SK-N-SH (cell line): ENCODE measurements at regions not wholly inside any gene's neighbourhood (a gene's known extent, or its start where the extent isn't known, plus 50 kb on each side); places are given as distances from the start of the nearest gene placed in this dataset.

Experiments used
- CTCF ChIA-PET: fragments of 300-600, 350-600 bp; formaldehyde crosslinking; extraction: SDS; loops from one replicate; lab custom pipeline; 2021; lab: Yijun Ruan, JAX
- POLR2A ChIA-PET: fragments of 350-600 bp; sonication (Branson Sonifier 250); formaldehyde crosslinking; extraction: SDS; loops from one replicate; lab custom pipeline; 2020; ENCODE audit warnings: antibody characterized with exemption, inconsistent platforms; lab: Yijun Ruan, JAX
- DNase-seq: peaks from one replicate; pipeline ENCODE4 v3.0.0; 2012
- H2AFZ ChIP-seq: fragments of 200-600 bp; sonication (generic); 2 replicates; pipeline ENCODE4 v1.8.1; 2016; ENCODE audit warnings: antibody characterized with exemption, mild to moderate bottlenecking, low read depth
- H3F3A ChIP-seq: fragments of 200-600 bp; sonication (generic); replicated peaks from 2 replicates; pipeline ENCODE3; 2016; ENCODE audit warnings: antibody characterized with exemption, mild to moderate bottlenecking; ENCODE audit not compliant: insufficient read depth
- H3K27ac ChIP-seq, 2 experiments: fragments of 200-500 bp in 1 of 2; fragments of 200-600 bp in 1 of 2; sonication (Bioruptor generic) in 1 of 2; sonication (generic), shearing (Covaris generic) in 1 of 2; 2 replicates each; pipeline versions ENCODE4 v1.5.1 to v1.6.1; 2014 to 2016; ENCODE audit warnings: low read depth in 2 of 2, inconsistent platforms in 1 of 2, low read length in 1 of 2, mild to moderate bottlenecking in 1 of 2, mixed read lengths in 1 of 2
- H3K27me3 ChIP-seq: fragments of 200-600 bp; sonication (generic), shearing (Covaris generic); 2 replicates; pipeline ENCODE4 v1.6.1; 2016; ENCODE audit warnings: mixed run types; ENCODE audit not compliant: insufficient read depth
- H3K36me3 ChIP-seq, 2 experiments: fragments of 200-500 bp in 1 of 2; fragments of 200-600 bp in 1 of 2; sonication (Bioruptor generic) in 1 of 2; sonication (generic) in 1 of 2; replicated peaks in 1 of 2; 2 replicates each; pipeline versions ENCODE3 to v1.5.1; 2014 to 2016; ENCODE audit warnings: low read length in 1 of 2, mild to moderate bottlenecking in 1 of 2; ENCODE audit not compliant: insufficient read depth in 2 of 2, control insufficient read depth in 1 of 2
- H3K4me1 ChIP-seq, 2 experiments: fragments of 200-500 bp in 1 of 2; fragments of 200-600 bp in 1 of 2; sonication (Bioruptor generic) in 1 of 2; sonication (generic), shearing (Covaris generic) in 1 of 2; 2 replicates each; pipeline versions ENCODE4 v1.5.1 to v1.6.1; 2014 to 2016; ENCODE audit warnings: low read depth in 1 of 2, low read length in 1 of 2, mixed run types in 1 of 2; ENCODE audit not compliant: insufficient read depth in 2 of 2, control insufficient read depth in 1 of 2
- H3K4me2 ChIP-seq: fragments of 200-600 bp; sonication (generic), shearing (Covaris generic); 2 replicates; pipeline ENCODE4 v1.6.1; 2017; ENCODE audit warnings: mixed run types
- H3K4me3 ChIP-seq, 2 experiments: fragments of 200-500 bp in 1 of 2; fragments of 200-600 bp in 1 of 2; sonication (Bioruptor generic) in 1 of 2; sonication (generic), shearing (Covaris generic) in 1 of 2; 2 replicates each; pipeline versions ENCODE4 v1.5.1 to v1.8.1; 2014 to 2016; ENCODE audit warnings: low read depth in 2 of 2, inconsistent platforms in 1 of 2, low read length in 1 of 2, mild to moderate bottlenecking in 1 of 2, mixed read lengths in 1 of 2, moderate library complexity in 1 of 2
- H3K79me2 ChIP-seq: fragments of 200-600 bp; sonication (generic); 2 replicates; pipeline ENCODE4 v1.8.1; 2017; ENCODE audit warnings: mild to moderate bottlenecking; ENCODE audit not compliant: insufficient read depth
- H3K9ac ChIP-seq: fragments of 200-600 bp; sonication (generic); 2 replicates; pipeline ENCODE4 v1.6.1; 2017; ENCODE audit warnings: mixed run types
- H3K9me2 ChIP-seq: fragments of 200-600 bp; sonication (generic); 2 replicates; pipeline ENCODE4 v1.6.1; 2017; ENCODE audit warnings: mixed run types
- H3K9me3 ChIP-seq: fragments of 200-600 bp; sonication (generic); 2 replicates; pipeline ENCODE4 v1.6.1; 2017; ENCODE audit warnings: mixed run types, mild to moderate bottlenecking, moderate library complexity
- H4K20me1 ChIP-seq: fragments of 200-600 bp; sonication (generic); 2 replicates; pipeline ENCODE4 v1.6.1; 2017; ENCODE audit warnings: mild to moderate bottlenecking, mixed run types; ENCODE audit not compliant: insufficient read depth
- CTCF ChIP-seq: fragments of 200-600 bp; sonication (generic); IDR thresholded peaks from 2 replicates; pipeline ENCODE4 v1.6.1; 2017; ENCODE audit warnings: antibody characterized with exemption, mild to moderate bottlenecking, moderate library complexity
- FOSL2 ChIP-seq: IDR thresholded peaks from 2 replicates; pipeline ENCODE4 v1.4.0; 2012; ENCODE audit warnings: low read depth, mild to moderate bottlenecking, moderate library complexity, borderline replicate concordance
- FOXJ3 ChIP-seq: sonication (generic); formaldehyde crosslinking; IDR thresholded peaks from 2 replicates; pipeline ENCODE4 v1.5.1; 2020; ENCODE audit warnings: mild to moderate bottlenecking, missing genetic modification reagents
- GABPA ChIP-seq: IDR thresholded peaks from 2 replicates; pipeline ENCODE4 v1.4.0; 2012; ENCODE audit warnings: low read depth, mild to moderate bottlenecking
- IRF3 ChIP-seq: fragments of 150-350 bp; IDR thresholded peaks from 2 replicates; pipeline ENCODE4 v1.6.1; 2016; ENCODE audit warnings: mild to moderate bottlenecking, low read depth, low read length
- JUND ChIP-seq: IDR thresholded peaks from 2 replicates; pipeline ENCODE4 v1.4.0; 2012
- MAX ChIP-seq: IDR thresholded peaks from 2 replicates; pipeline ENCODE4 v1.4.0; 2012; ENCODE audit warnings: low read depth
- NRF1 ChIP-seq: IDR thresholded peaks from 2 replicates; pipeline ENCODE4 v1.6.1; 2012; ENCODE audit warnings: low read depth, mild to moderate bottlenecking, low read length
- PBX3 ChIP-seq: IDR thresholded peaks from 2 replicates; pipeline ENCODE4; 2012
- POLR2AphosphoS5 ChIP-seq: IDR thresholded peaks from 2 replicates; pipeline ENCODE4 v1.6.1; 2012; ENCODE audit warnings: low read depth, low read length
- RCOR1 ChIP-seq: fragments of 150-350 bp; IDR thresholded peaks from 2 replicates; pipeline ENCODE4 v1.6.1; 2017; ENCODE audit warnings: antibody characterized with exemption, low read length
- RFX5 ChIP-seq: IDR thresholded peaks from 2 replicates; pipeline ENCODE4 v1.6.1; 2012; ENCODE audit warnings: mild to moderate bottlenecking, improper control_type of control experiment, low read length
- RXRA ChIP-seq: IDR thresholded peaks from 2 replicates; pipeline ENCODE4 v1.4.0; 2012; ENCODE audit warnings: low read depth, mild to moderate bottlenecking, borderline replicate concordance
- SIN3A ChIP-seq: IDR thresholded peaks from 2 replicates; pipeline ENCODE4 v1.6.1; 2012; ENCODE audit warnings: low read depth, mild to moderate bottlenecking, low read length, moderate library complexity, borderline replicate concordance
- TCF12 ChIP-seq: IDR thresholded peaks from 2 replicates; pipeline ENCODE4 v1.4.0; 2012
- YY1 ChIP-seq: IDR thresholded peaks from 2 replicates; pipeline ENCODE4 v1.4.0; 2012; ENCODE audit warnings: low read depth, mild to moderate bottlenecking
- ZBTB33 ChIP-seq: IDR thresholded peaks from 2 replicates; pipeline ENCODE4 v1.4.0; 2012; ENCODE audit warnings: low read depth, borderline replicate concordance
- WGBS: methylation state at CpG from one replicate; pipeline ENCODE4 v1.1.6; 2017; ENCODE audit warnings: low lambda C conversion rate; 5-methylcytosine and 5-hydroxymethylcytosine counted together
- TF ChIP-seq, protein P1 (sequence below): IDR thresholded peaks from 2 replicates; pipeline ENCODE4 v1.4.0; 2012; ENCODE audit warnings: low read depth, borderline replicate concordance

GRCh38 chr1:87629673-87630072 is 301.0 kb downstream of the LMO4 start:
- H3K4me1 ChIP-seq: no peaks in the 10 kb centered on the region
- WGBS: 28% methylated on average over 1 of the region's 1 CpG
- no peak overlapping the region for H3K4me3 ChIP-seq
- no peak for DNase-seq
- no peaks in the 10 kb centered on the region for H3K36me3 ChIP-seq
- ChIA-PET CTCF (no interaction called here), POLR2A (no interaction called here)
- no peak overlapping the region for H3K9ac ChIP-seq
- no peak overlapping the region for H3K4me2 ChIP-seq
- no peaks in the 10 kb centered on the region for H4K20me1 ChIP-seq
- H3K79me2 ChIP-seq: no peaks in the 10 kb centered on the region
- H2AFZ ChIP-seq: no peak overlapping the region
- H3K27me3 ChIP-seq: no peaks in the 10 kb centered on the region
- no peaks in the 10 kb centered on the region for H3K9me3 ChIP-seq
- no peaks in the 10 kb centered on the region for H3F3A ChIP-seq
- H3K9me2 ChIP-seq: no peaks in the 10 kb centered on the region
- TF ChIP-seq JUND (no peak), PBX3 (no peak), MAX (no peak), ZBTB33 (no peak), GABPA (no peak)
- H3K27ac ChIP-seq: no peak overlapping the region

GRCh38 chr1:87632232-87632631 is 303.6 kb downstream of the LMO4 start:
- no peaks in the 10 kb centered on the region for H3K9me2 ChIP-seq
- H3K9ac ChIP-seq: no peak overlapping the region
- H3K4me1 ChIP-seq: no peaks in the 10 kb centered on the region
- H3K4me3 ChIP-seq: no peak overlapping the region
- ChIA-PET CTCF (no interaction called here), POLR2A (no interaction called here)
- no peaks in the 10 kb centered on the region for H3K9me3 ChIP-seq
- no peak overlapping the region for H3K4me2 ChIP-seq
- WGBS: 45% methylated on average over 3 of the region's 3 CpGs
- H3F3A ChIP-seq: no peaks in the 10 kb centered on the region
- no peak overlapping the region for H2AFZ ChIP-seq
- no peak overlapping the region for H3K27ac ChIP-seq
- H3K36me3 ChIP-seq: no peaks in the 10 kb centered on the region
- H3K79me2 ChIP-seq: no peaks in the 10 kb centered on the region
- no peak for DNase-seq
- no peaks in the 10 kb centered on the region for H3K27me3 ChIP-seq
- H4K20me1 ChIP-seq: no peaks in the 10 kb centered on the region
- TF ChIP-seq POLR2AphosphoS5: no peak
- TF ChIP-seq RCOR1: no peak
- TF ChIP-seq FOXJ3 (CRISPR knock-in tag): no peak
- TF ChIP-seq YY1: no peak
- no peak for TF ChIP-seq TCF12
- TF ChIP-seq RFX5: no peak
- TF ChIP-seq FOSL2: no peak
- TF ChIP-seq RXRA: no peak
- no peak for TF ChIP-seq CTCF
- TF ChIP-seq, protein P1, sequence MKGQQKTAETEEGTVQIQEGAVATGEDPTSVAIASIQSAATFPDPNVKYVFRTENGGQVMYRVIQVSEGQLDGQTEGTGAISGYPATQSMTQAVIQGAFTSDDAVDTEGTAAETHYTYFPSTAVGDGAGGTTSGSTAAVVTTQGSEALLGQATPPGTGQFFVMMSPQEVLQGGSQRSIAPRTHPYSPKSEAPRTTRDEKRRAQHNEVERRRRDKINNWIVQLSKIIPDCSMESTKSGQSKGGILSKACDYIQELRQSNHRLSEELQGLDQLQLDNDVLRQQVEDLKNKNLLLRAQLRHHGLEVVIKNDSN: no peak
- TF ChIP-seq NRF1: no peak
- no peak for TF ChIP-seq IRF3
- no peak for TF ChIP-seq PBX3
- TF ChIP-seq SIN3A: no peak
- TF ChIP-seq ZBTB33: no peak
